ENCODE measurements at regions not wholly inside any gene's neighbourhood (a gene's known extent, or its start where the extent isn't known, plus 50 kb on each side); places are given as distances from the start of the nearest gene placed in this dataset.

DNA sequence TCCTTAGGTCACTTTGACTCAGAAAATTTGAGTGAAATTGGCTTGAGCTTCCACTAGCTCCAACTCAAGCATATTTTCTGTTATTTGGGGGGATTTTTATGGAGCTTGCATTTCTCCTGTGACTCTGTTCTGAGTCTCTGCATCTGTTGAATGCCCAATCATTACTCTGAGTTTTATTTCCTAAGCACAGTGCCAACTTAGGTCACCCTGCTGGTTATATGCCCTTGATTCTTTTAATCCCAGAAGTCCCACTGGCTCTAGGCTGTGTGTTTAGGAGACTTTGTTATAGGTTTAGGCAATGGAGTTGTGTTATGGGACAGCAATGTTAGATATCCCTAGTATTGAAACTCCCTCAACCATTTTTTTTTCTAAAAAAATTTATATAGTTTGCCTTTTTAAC, 198.2 kb upstream of the DTNA start:
- TF ChIP-seq, protein P1, sequence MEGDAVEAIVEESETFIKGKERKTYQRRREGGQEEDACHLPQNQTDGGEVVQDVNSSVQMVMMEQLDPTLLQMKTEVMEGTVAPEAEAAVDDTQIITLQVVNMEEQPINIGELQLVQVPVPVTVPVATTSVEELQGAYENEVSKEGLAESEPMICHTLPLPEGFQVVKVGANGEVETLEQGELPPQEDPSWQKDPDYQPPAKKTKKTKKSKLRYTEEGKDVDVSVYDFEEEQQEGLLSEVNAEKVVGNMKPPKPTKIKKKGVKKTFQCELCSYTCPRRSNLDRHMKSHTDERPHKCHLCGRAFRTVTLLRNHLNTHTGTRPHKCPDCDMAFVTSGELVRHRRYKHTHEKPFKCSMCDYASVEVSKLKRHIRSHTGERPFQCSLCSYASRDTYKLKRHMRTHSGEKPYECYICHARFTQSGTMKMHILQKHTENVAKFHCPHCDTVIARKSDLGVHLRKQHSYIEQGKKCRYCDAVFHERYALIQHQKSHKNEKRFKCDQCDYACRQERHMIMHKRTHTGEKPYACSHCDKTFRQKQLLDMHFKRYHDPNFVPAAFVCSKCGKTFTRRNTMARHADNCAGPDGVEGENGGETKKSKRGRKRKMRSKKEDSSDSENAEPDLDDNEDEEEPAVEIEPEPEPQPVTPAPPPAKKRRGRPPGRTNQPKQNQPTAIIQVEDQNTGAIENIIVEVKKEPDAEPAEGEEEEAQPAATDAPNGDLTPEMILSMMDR (IDR thresholded peaks at IDR 0.05) = no peak
- TF ChIP-seq POLR2A (IDR thresholded peaks at IDR 0.05) = no peak

Measured in uterus (tissue), 2 donors.